ENCODE measurements at regions not wholly inside any gene's neighbourhood (a gene's known extent, or its start where the extent isn't known, plus 50 kb on each side); places are given as distances from the start of the nearest gene placed in this dataset.

GRCh38 chr4:108399610-108400265 lies 220.6 kb upstream of the RPL34 start:
- Histone ChIP-seq H3K27ac (replicated peaks in 1 of 4) (no peak overlapping the region), H3K36me3 (no peaks in the 10 kb centered on the region), H3K4me1 (no peaks in the 10 kb centered on the region), H3K9me3 (no peaks in the 10 kb centered on the region), H3K4me3 (no peak overlapping the region), H3K27me3 (no peaks in the 10 kb centered on the region)
- DNase-seq (ENCODE audit: extremely low spot score), result peak; percentile 80
- 77% methylated on average over 12 of the region's 12 CpGs for WGBS
- intact Hi-C loops (cut with DNase I), result no loop called here
- no peak for TF ChIP-seq EP300 (IDR thresholded peaks at IDR 0.05)
- no peak for TF ChIP-seq CTCF (IDR thresholded peaks at IDR 0.05)
- no peak for TF ChIP-seq POLR2AphosphoS5 (IDR thresholded peaks at IDR 0.05)
- TF ChIP-seq POLR2A (IDR thresholded peaks at IDR 0.05; ENCODE audit: low read depth), result no peak

GRCh38 chr4:108398836-108399235 lies 221.5 kb upstream of the RPL34 start:
- intact Hi-C loops (cut with DNase I), result no loop called here
- H3K27ac ChIP-seq (replicated peaks in 1 of 4), result no peak overlapping the region
- no peaks in the 10 kb centered on the region for H3K36me3 ChIP-seq
- TF ChIP-seq POLR2AphosphoS5 (IDR thresholded peaks at IDR 0.05) (no peak), EP300 (IDR thresholded peaks at IDR 0.05) (no peak), POLR2A (IDR thresholded peaks at IDR 0.05; ENCODE audit: low read depth) (no peak), CTCF (IDR thresholded peaks at IDR 0.05) (no peak)
- H3K4me1 ChIP-seq, result no peaks in the 10 kb centered on the region
- no peaks in the 10 kb centered on the region for H3K27me3 ChIP-seq
- DNase-seq (ENCODE audit: extremely low spot score), result peak; percentile 84
- H3K9me3 ChIP-seq, result no peaks in the 10 kb centered on the region
- WGBS, result 64% methylated on average over 7 of the region's 7 CpGs
- H3K4me3 ChIP-seq, result no peak overlapping the region

- H3K4me3 ChIP-seq, result no peak overlapping the region
- DNase-seq (ENCODE audit: extremely low spot score), result peak; percentile 64
- no peaks in the 10 kb centered on the region for H3K9me3 ChIP-seq
- no peaks in the 10 kb centered on the region for H3K36me3 ChIP-seq
- intact Hi-C loops (cut with DNase I), result no loop called here
- 81% methylated on average over 11 of the region's 11 CpGs for WGBS
- no peak overlapping the region for H3K27ac ChIP-seq (replicated peaks in 1 of 4)
- no peaks in the 10 kb centered on the region for H3K4me1 ChIP-seq
- no peaks in the 10 kb centered on the region for H3K27me3 ChIP-seq
- TF ChIP-seq CTCF (IDR thresholded peaks at IDR 0.05) (no peak), POLR2AphosphoS5 (IDR thresholded peaks at IDR 0.05) (no peak), POLR2A (IDR thresholded peaks at IDR 0.05; ENCODE audit: low read depth) (no peak)
These were observed 222.1 kb upstream of the RPL34 start for GRCh38 chr4:108398316-108398715.

GRCh38 chr4:108397850-108398249 lies 222.5 kb upstream of the RPL34 start:
- no peaks in the 10 kb centered on the region for H3K9me3 ChIP-seq
- no peak for TF ChIP-seq POLR2AphosphoS5 (IDR thresholded peaks at IDR 0.05)
- TF ChIP-seq CTCF (IDR thresholded peaks at IDR 0.05), result no peak
- TF ChIP-seq POLR2A (IDR thresholded peaks at IDR 0.05; ENCODE audit: low read depth), result no peak
- TF ChIP-seq EP300 (IDR thresholded peaks at IDR 0.05), result no peak
- no peaks in the 10 kb centered on the region for H3K36me3 ChIP-seq
- H3K4me3 ChIP-seq, result no peak overlapping the region
- 93% methylated on average over 5 of the region's 5 CpGs for WGBS
- H3K27me3 ChIP-seq, result no peaks in the 10 kb centered on the region
- no peak overlapping the region for H3K27ac ChIP-seq (replicated peaks in 1 of 4)
- intact Hi-C loops (cut with DNase I), result no loop called here
- no peaks in the 10 kb centered on the region for H3K4me1 ChIP-seq
- no peak for DNase-seq (ENCODE audit: extremely low spot score)

Data from esophagus muscularis mucosa (tissue), 4 donors.